ENCODE measurements at regions not wholly inside any gene's neighbourhood (a gene's known extent, or its start where the extent isn't known, plus 50 kb on each side); places are given as distances from the start of the nearest gene placed in this dataset.
"Not testable (repeated sequence)": the region's sequence is repeated elsewhere in the genome, so short reads cannot be mapped to it uniquely, and the experiment has no call there.

GRCh38 chr4:19214591-19215186 lies 1037.0 kb upstream of the SLIT2 start:
- intact Hi-C loops (cut with DNase I) = no loop called here
- Histone ChIP-seq H3K27me3 (no peaks in the 10 kb centered on the region), H3K4me3 (no peak overlapping the region), H3K36me3 (replicated peaks in 1 of 2; ENCODE audit: insufficient read depth in 1 of 2, low read depth in 2 of 2) (no peaks in the 10 kb centered on the region), H3K9me3 (no peaks in the 10 kb centered on the region), H3K4me1 (no peaks in the 10 kb centered on the region), H3K27ac (no peak overlapping the region)
- TF ChIP-seq, protein P1, sequence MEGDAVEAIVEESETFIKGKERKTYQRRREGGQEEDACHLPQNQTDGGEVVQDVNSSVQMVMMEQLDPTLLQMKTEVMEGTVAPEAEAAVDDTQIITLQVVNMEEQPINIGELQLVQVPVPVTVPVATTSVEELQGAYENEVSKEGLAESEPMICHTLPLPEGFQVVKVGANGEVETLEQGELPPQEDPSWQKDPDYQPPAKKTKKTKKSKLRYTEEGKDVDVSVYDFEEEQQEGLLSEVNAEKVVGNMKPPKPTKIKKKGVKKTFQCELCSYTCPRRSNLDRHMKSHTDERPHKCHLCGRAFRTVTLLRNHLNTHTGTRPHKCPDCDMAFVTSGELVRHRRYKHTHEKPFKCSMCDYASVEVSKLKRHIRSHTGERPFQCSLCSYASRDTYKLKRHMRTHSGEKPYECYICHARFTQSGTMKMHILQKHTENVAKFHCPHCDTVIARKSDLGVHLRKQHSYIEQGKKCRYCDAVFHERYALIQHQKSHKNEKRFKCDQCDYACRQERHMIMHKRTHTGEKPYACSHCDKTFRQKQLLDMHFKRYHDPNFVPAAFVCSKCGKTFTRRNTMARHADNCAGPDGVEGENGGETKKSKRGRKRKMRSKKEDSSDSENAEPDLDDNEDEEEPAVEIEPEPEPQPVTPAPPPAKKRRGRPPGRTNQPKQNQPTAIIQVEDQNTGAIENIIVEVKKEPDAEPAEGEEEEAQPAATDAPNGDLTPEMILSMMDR (IDR thresholded peaks at IDR 0.05) = no peak
- TF ChIP-seq POLR2A (IDR thresholded peaks at IDR 0.05) = no peak
- no peak for DNase-seq
- WGBS, 2 donors = 61 to 72% methylated on average over 4 of the region's 4 CpGs
- ATAC-seq = no peak

- Histone ChIP-seq H3K4me1 (no peaks in the 10 kb centered on the region), H3K36me3 (replicated peaks in 1 of 2; ENCODE audit: insufficient read depth in 1 of 2, low read depth in 2 of 2) (no peaks in the 10 kb centered on the region), H3K4me3 (no peak overlapping the region), H3K9me3 (no peaks in the 10 kb centered on the region), H3K27ac (no peak overlapping the region), H3K27me3 (no peaks in the 10 kb centered on the region)
- intact Hi-C loops (cut with DNase I) = no loop called here
- DNase-seq (no peak), ATAC-seq (no peak)
- TF ChIP-seq, protein P1 (IDR thresholded peaks at IDR 0.05) = no peak
- TF ChIP-seq POLR2A (IDR thresholded peaks at IDR 0.05) = no peak
- WGBS, 2 donors = 35 to 38% methylated on average over 3 of the region's 3 CpGs
Measured at GRCh38 chr4:19213388-19213787, 1038.3 kb upstream of the SLIT2 start.

GRCh38 chr4:19205853-19206252 lies 1045.9 kb upstream of the SLIT2 start:
- intact Hi-C loops (cut with DNase I) = no loop called here
- Histone ChIP-seq H3K9me3 (no peaks in the 10 kb centered on the region), H3K27me3 (no peaks in the 10 kb centered on the region), H3K4me1 (no peaks in the 10 kb centered on the region), H3K36me3 (replicated peaks in 1 of 2; ENCODE audit: insufficient read depth in 1 of 2, low read depth in 2 of 2) (no peaks in the 10 kb centered on the region), H3K27ac (no peak overlapping the region), H3K4me3 (no peak overlapping the region)
- DNase-seq = no peak
- 29 to 42% methylated on average over 2 of the region's 2 CpGs for WGBS, 2 donors
- ATAC-seq = no peak
- TF ChIP-seq, protein P1 (IDR thresholded peaks at IDR 0.05) = no peak
- no peak for TF ChIP-seq POLR2A (IDR thresholded peaks at IDR 0.05)

DNA sequence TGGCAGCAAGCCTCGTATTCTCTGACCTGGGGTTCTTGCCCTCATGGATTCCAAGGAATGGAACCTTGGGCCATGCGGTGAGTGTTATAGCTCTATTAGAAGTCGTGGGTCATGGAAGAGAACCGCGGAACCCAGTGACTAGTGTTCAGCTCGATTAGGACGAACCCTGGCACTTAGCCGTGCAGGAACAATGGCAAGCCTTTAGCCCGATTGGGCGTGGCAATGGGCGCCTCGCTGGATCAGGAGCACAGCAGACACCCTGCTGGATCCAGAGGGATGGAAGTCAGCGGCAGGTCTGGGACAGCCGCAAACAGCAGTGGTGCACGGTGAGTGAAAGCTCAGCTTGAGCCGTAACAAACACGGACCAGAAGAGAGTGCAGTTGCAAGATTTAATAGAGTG lies 1053.9 kb upstream of the SLIT2 start:
- H3K27ac ChIP-seq; ATAC-seq; DNase-seq; H3K4me1 ChIP-seq; H3K9me3 ChIP-seq; H3K36me3 ChIP-seq (replicated peaks in 1 of 2; ENCODE audit: insufficient read depth in 1 of 2, low read depth in 2 of 2); intact Hi-C loops (cut with DNase I); H3K4me3 ChIP-seq; H3K27me3 ChIP-seq: not testable (repeated sequence)
- WGBS, 2 donors = 81% methylated on average over 17 of the region's 17 CpGs

- intact Hi-C loops (cut with DNase I) = no loop called here
- no peaks in the 10 kb centered on the region for H3K36me3 ChIP-seq (replicated peaks in 1 of 2; ENCODE audit: insufficient read depth in 1 of 2, low read depth in 2 of 2)
- no peak overlapping the region for H3K4me3 ChIP-seq
- TF ChIP-seq, protein P1 (IDR thresholded peaks at IDR 0.05) = no peak
- TF ChIP-seq POLR2A (IDR thresholded peaks at IDR 0.05) = no peak
- H3K27me3 ChIP-seq = no peaks in the 10 kb centered on the region
- 35 to 55% methylated on average over 2 of the region's 2 CpGs for WGBS, 2 donors
- no peak overlapping the region for H3K27ac ChIP-seq
- H3K4me1 ChIP-seq = no peaks in the 10 kb centered on the region
- H3K9me3 ChIP-seq = no peaks in the 10 kb centered on the region
- no peak for DNase-seq
- no peak for ATAC-seq
Measured at GRCh38 chr4:19195696-19196095, 1056.0 kb upstream of the SLIT2 start.
